Nephron progenitor cell (in vitro differentiated cells): ENCODE measurements at regions not wholly inside any gene's neighbourhood (a gene's known extent, or its start where the extent isn't known, plus 50 kb on each side); places are given as distances from the start of the nearest gene placed in this dataset.

ENCODE experiments used
- DNase-seq: peaks from one replicate; pipeline ENCODE4 v3.0.0; 2021
- H3K27ac Mint-ChIP-seq: 2 replicates; pipeline ENCODE4 v1.8.0; 2021; ENCODE audit warnings: mild to moderate bottlenecking, moderate library complexity, mixed read lengths
- H3K27me3 Mint-ChIP-seq: 2 replicates; pipeline ENCODE4 v1.8.0; 2021; ENCODE audit warnings: mild to moderate bottlenecking, low read depth, mixed read lengths; ENCODE audit not compliant: poor library complexity
- H3K36me3 Mint-ChIP-seq: 2 replicates; pipeline ENCODE4 v1.8.0; 2021; ENCODE audit warnings: low read depth, mixed read lengths
- H3K4me1 Mint-ChIP-seq: 2 replicates; pipeline ENCODE4 v1.8.0; 2021; ENCODE audit warnings: mixed read lengths
- H3K4me3 Mint-ChIP-seq: 2 replicates; pipeline ENCODE4 v1.8.0; 2021; ENCODE audit warnings: mild to moderate bottlenecking, moderate library complexity, mixed read lengths
- H3K9me3 Mint-ChIP-seq: 2 replicates; pipeline ENCODE4 v1.8.0; 2021; ENCODE audit warnings: mild to moderate bottlenecking, moderate library complexity, mixed read lengths
- CTCF ChIP-seq: fragments of 200-600 bp; sonication (generic); IDR thresholded peaks from 2 replicates; pipeline ENCODE4 v1.5.0; 2021; ENCODE audit warnings: antibody characterized with exemption

- TF ChIP-seq CTCF, result no peak
- no peak for DNase-seq
- Mint-ChIP-seq H3K4me1 (no peaks in the 10 kb centered on the region), H3K27ac (no peak overlapping the region), H3K36me3 (no peaks in the 10 kb centered on the region), H3K27me3 (no peaks in the 10 kb centered on the region), H3K4me3 (no peak overlapping the region), H3K9me3 (no peaks in the 10 kb centered on the region)
Measured at GRCh38 chr4:35548921-35549320, 695.4 kb downstream of the ARAP2 start.

- H3K4me3 Mint-ChIP-seq, result no peak overlapping the region
- no peak for DNase-seq
- no peak overlapping the region for H3K27ac Mint-ChIP-seq
- TF ChIP-seq CTCF, result no peak
- H3K27me3 Mint-ChIP-seq, result peaks cover 4% of the 10 kb centered on the region
- no peaks in the 10 kb centered on the region for H3K36me3 Mint-ChIP-seq
- H3K4me1 Mint-ChIP-seq, result no peaks in the 10 kb centered on the region
- H3K9me3 Mint-ChIP-seq, result peaks cover 11% of the 10 kb centered on the region
Measured at GRCh38 chr4:35556387-35556786, 687.9 kb downstream of the ARAP2 start.

DNA sequence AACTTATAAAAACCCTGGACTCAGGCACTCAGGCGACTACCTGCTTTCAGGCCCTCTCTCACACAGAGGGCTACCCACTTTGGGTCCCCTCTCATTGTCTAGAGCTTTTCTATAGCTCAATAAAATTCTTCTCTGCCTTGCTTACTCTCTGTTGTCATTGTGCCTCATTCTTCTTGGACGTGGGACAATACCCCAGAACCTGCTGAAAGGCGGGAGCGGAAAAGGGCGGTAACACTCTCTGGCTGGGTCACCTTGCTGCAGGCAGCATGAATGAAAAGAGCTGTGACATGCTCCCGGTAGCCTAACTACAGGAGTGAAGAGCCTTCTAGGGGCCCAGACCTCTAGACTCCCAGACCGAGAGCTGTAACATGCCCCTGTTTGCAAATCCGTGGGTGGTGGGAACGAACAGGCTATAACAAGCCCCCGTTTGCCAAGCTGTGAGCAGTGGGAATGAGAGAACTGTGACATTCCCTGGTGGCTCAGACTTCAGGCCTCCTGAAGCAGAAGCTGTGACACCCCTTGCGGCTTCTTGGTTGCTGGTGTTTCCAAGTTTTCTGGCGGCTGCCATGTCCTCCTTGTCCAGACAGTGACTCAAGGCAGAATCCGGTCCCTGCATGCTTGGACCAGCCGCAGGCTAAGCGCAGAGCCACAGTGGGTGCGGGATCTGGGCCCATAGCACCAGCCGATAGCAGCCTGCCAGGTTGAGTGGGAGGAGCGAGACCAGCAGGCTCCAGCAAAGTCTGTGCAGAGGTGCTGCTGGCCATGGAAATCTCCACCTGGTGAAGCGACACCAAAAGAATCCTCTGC lies 684.6 kb downstream of the ARAP2 start:
- Mint-ChIP-seq H3K27ac (no peak overlapping the region), H3K4me1 (no peaks in the 10 kb centered on the region), H3K36me3 (no peaks in the 10 kb centered on the region), H3K4me3 (no peak overlapping the region), H3K9me3 (peaks cover 11% of the 10 kb centered on the region), H3K27me3 (peaks cover 4% of the 10 kb centered on the region)
- TF ChIP-seq CTCF, result no peak
- DNase-seq, result no peak

DNA sequence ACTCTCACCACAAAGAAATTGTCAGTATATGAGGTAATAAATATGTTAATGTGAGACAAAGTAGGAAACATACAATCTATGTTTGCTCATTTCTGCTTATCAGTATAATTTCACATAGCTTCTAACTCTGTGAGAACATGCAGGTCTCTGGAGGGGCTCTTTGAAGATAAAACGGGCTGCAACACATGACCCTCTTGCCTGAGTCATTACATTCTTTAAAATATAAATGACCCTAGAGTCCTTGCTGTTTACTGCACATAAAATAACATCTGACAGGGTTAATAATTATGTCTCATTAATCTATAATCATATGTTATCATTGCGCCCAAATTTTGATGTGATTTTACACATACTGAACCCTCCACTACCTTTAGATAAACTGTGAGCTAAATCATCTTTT lies 681.5 kb downstream of the ARAP2 start:
- TF ChIP-seq CTCF, result no peak
- no peak overlapping the region for H3K27ac Mint-ChIP-seq

GRCh38 chr4:35565640-35566039 lies 678.7 kb downstream of the ARAP2 start:
- no peak for TF ChIP-seq CTCF
- H3K36me3 Mint-ChIP-seq, result no peaks in the 10 kb centered on the region
- H3K4me1 Mint-ChIP-seq, result no peaks in the 10 kb centered on the region
- no peak overlapping the region for H3K4me3 Mint-ChIP-seq
- H3K27me3 Mint-ChIP-seq, result no peaks in the 10 kb centered on the region
- no peak for DNase-seq
- H3K9me3 Mint-ChIP-seq, result no peaks in the 10 kb centered on the region
- no peak overlapping the region for H3K27ac Mint-ChIP-seq

More for the DNA sequence above, 681.5 kb downstream of the ARAP2 start:
- Mint-ChIP-seq H3K4me1 (no peaks in the 10 kb centered on the region), H3K4me3 (no peak overlapping the region), H3K9me3 (peaks cover 11% of the 10 kb centered on the region), H3K27me3 (peaks cover 4% of the 10 kb centered on the region), H3K36me3 (no peaks in the 10 kb centered on the region)
- no peak for DNase-seq

DNA sequence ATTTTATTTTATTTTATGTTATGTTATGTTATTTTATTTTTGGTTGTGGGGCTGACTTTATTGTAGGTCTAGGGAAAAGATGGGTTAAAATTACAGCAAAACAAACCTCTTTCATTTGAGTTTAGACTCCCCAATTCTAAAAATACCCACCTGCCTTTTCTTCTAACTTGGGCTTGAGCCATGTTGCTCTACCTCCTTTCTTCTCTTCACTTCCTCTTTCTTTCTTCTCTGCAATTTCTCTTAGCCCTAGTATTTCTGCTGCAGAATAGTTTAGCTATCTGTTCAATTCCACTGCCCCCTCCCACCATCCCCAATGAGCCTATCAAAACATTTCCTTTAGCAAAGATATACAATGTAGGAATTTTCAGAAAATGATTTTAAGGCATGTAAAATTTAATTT lies 653.3 kb downstream of the ARAP2 start:
- no peak for DNase-seq
- peaks cover 5% of the 10 kb centered on the region for H3K27me3 Mint-ChIP-seq
- H3K9me3 Mint-ChIP-seq, result no peaks in the 10 kb centered on the region
- no peaks in the 10 kb centered on the region for H3K4me1 Mint-ChIP-seq
- H3K27ac Mint-ChIP-seq, result no peak overlapping the region
- TF ChIP-seq CTCF, result no peak
- no peaks in the 10 kb centered on the region for H3K36me3 Mint-ChIP-seq
- no peak overlapping the region for H3K4me3 Mint-ChIP-seq
